ENCODE measurements at regions not wholly inside any gene's neighbourhood (a gene's known extent, or its start where the extent isn't known, plus 50 kb on each side); places are given as distances from the start of the nearest gene placed in this dataset.

- H3K27me3 Mint-ChIP-seq, result no peaks in the 10 kb centered on the region
- WGBS (ENCODE audit: insufficient coverage), result 100% methylated on average over 1 of the region's 3 CpGs
- POLR2A ChIA-PET, result no interaction called here
Measured at GRCh38 chr20:22827916-22828315, 207.2 kb upstream of the SSTR4 start.

GRCh38 chr20:22829356-22829755, 205.8 kb upstream of the SSTR4 start:
- no peak overlapping the region for H3K4me3 Mint-ChIP-seq
- no peaks in the 10 kb centered on the region for H3K4me1 ChIP-seq (ENCODE audit: control insufficient read depth in 2 of 2, insufficient read depth in 2 of 2, low read length in 2 of 2)
- no peak overlapping the region for H3K27ac Mint-ChIP-seq
- no peak for TF ChIP-seq EZH2 (IDR thresholded peaks at IDR 0.05; ENCODE audit: borderline replicate concordance, insufficient read depth, low read depth, low read length, poor library complexity, severe bottlenecking)
- H3K9me3 Mint-ChIP-seq (ENCODE audit: insufficient read depth), result no peaks in the 10 kb centered on the region
- H3K9ac ChIP-seq (ENCODE audit: low read length), result no peak overlapping the region
- H2AFZ ChIP-seq (ENCODE audit: insufficient read depth, low read depth, low read length, poor library complexity, severe bottlenecking), result no peak overlapping the region
- no peaks in the 10 kb centered on the region for H3K27me3 Mint-ChIP-seq
- ChIA-PET CTCF (no interaction called here), POLR2A (no interaction called here)
- H3K9me3 ChIP-seq (ENCODE audit: control extremely low read depth in 1 of 3, control insufficient read depth in 2 of 3, insufficient read depth in 1 of 3, low read length in 2 of 3), result peaks cover 0 to 3% (median 0%) of the 10 kb centered on the region in 3 donors
- H3K27ac ChIP-seq (ENCODE audit: low read length in 2 of 2), result no peak overlapping the region
- no peak overlapping the region for H3K4me3 ChIP-seq (ENCODE audit: control extremely low read depth in 1 of 5, extremely low read depth in 1 of 5, insufficient read depth in 1 of 5, low read depth in 2 of 5, low read length in 4 of 5)
- no peak overlapping the region for H3K4me2 ChIP-seq (replicated peaks; ENCODE audit: low read depth, low read length, poor library complexity, severe bottlenecking)
- DNase-seq (no peak), ATAC-seq (ENCODE audit: low read depth) (no peak)
- no peaks in the 10 kb centered on the region for H3K4me1 Mint-ChIP-seq
- H4K20me1 ChIP-seq (ENCODE audit: control insufficient read depth, insufficient read depth, low read length, poor library complexity, severe bottlenecking), result no peaks in the 10 kb centered on the region
- H3K79me2 ChIP-seq (ENCODE audit: control insufficient read depth, insufficient read depth, low read length), result no peaks in the 10 kb centered on the region
- H3K27me3 ChIP-seq (replicated peaks in 1 of 4; ENCODE audit: control extremely low read depth in 1 of 4, control insufficient read depth in 3 of 4, insufficient read depth in 4 of 4, low read length in 3 of 4), result no peaks in the 10 kb centered on the region
- intact Hi-C loops (cut with micrococcal nuclease), result no loop called here
- WGBS (ENCODE audit: insufficient coverage), result 92% methylated on average over 2 of the region's 3 CpGs
- H3K36me3 ChIP-seq (replicated peaks in 1 of 2; ENCODE audit: control extremely low read depth in 1 of 2, control insufficient read depth in 1 of 2, extremely low read depth in 1 of 2, insufficient read depth in 2 of 2, low read length in 1 of 2), result no peaks in the 10 kb centered on the region

More at GRCh38 chr20:22827916-22828315, 207.2 kb upstream of the SSTR4 start:
- H3K4me3 Mint-ChIP-seq, result no peak overlapping the region
- no peak overlapping the region for H3K27ac Mint-ChIP-seq
- Histone ChIP-seq H4K20me1 (ENCODE audit: control insufficient read depth, insufficient read depth, low read length, poor library complexity, severe bottlenecking) (no peaks in the 10 kb centered on the region), H3K27me3 (replicated peaks in 1 of 4; ENCODE audit: control extremely low read depth in 1 of 4, control insufficient read depth in 3 of 4, insufficient read depth in 4 of 4, low read length in 3 of 4) (no peaks in the 10 kb centered on the region), H3K4me3 (ENCODE audit: control extremely low read depth in 1 of 5, extremely low read depth in 1 of 5, insufficient read depth in 1 of 5, low read depth in 2 of 5, low read length in 4 of 5) (no peak overlapping the region), H3K9me3 (ENCODE audit: control extremely low read depth in 1 of 3, control insufficient read depth in 2 of 3, insufficient read depth in 1 of 3, low read length in 2 of 3) (peaks cover 0 to 3% (median 0%) of the 10 kb centered on the region in 3 donors), H3K9ac (ENCODE audit: low read length) (no peak overlapping the region), H3K36me3 (replicated peaks in 1 of 2; ENCODE audit: control extremely low read depth in 1 of 2, control insufficient read depth in 1 of 2, extremely low read depth in 1 of 2, insufficient read depth in 2 of 2, low read length in 1 of 2) (no peaks in the 10 kb centered on the region), H3K79me2 (ENCODE audit: control insufficient read depth, insufficient read depth, low read length) (no peaks in the 10 kb centered on the region), H2AFZ (ENCODE audit: insufficient read depth, low read depth, low read length, poor library complexity, severe bottlenecking) (no peak overlapping the region), H3K27ac (ENCODE audit: low read length in 2 of 2) (no peak overlapping the region), H3K4me2 (replicated peaks; ENCODE audit: low read depth, low read length, poor library complexity, severe bottlenecking) (no peak overlapping the region), H3K4me1 (ENCODE audit: control insufficient read depth in 2 of 2, insufficient read depth in 2 of 2, low read length in 2 of 2) (no peaks in the 10 kb centered on the region)
- H3K9me3 Mint-ChIP-seq (ENCODE audit: insufficient read depth), result no peaks in the 10 kb centered on the region
- intact Hi-C loops (cut with micrococcal nuclease), result no loop called here
- CTCF ChIA-PET, result no interaction called here
- DNase-seq (no peak), ATAC-seq (ENCODE audit: low read depth) (no peak)
- TF ChIP-seq EZH2 (IDR thresholded peaks at IDR 0.05; ENCODE audit: borderline replicate concordance, insufficient read depth, low read depth, low read length, poor library complexity, severe bottlenecking), result no peak
- TF ChIP-seq CTCF (IDR thresholded peaks at IDR 0.05), result no peak
- H3K4me1 Mint-ChIP-seq, result no peaks in the 10 kb centered on the region
